Smooth muscle cell (in vitro differentiated cells): ENCODE measurements at regions not wholly inside any gene's neighbourhood (a gene's known extent, or its start where the extent isn't known, plus 50 kb on each side); places are given as distances from the start of the nearest gene placed in this dataset.

Source experiments
- DNase-seq: peaks from one replicate; lab custom pipeline; 2025; ENCODE audit not compliant: unreplicated experiment; lab: John Stamatoyannopoulos, UW
- H2AFZ ChIP-seq: fragments of 200-600 bp; sonication (generic); 2 replicates; pipeline ENCODE4 v1.6.0; 2016; ENCODE audit warnings: antibody characterized with exemption, low read depth, mild to moderate bottlenecking
- H3F3A ChIP-seq: fragments of 200-600 bp; sonication (generic); 2 replicates; pipeline ENCODE4 v1.6.0; 2017; ENCODE audit warnings: antibody characterized with exemption, low read depth
- H3K27ac ChIP-seq: fragments of 200-600 bp; sonication (generic); 2 replicates; pipeline ENCODE4 v1.5.1; 2016; ENCODE audit warnings: low read depth, mild to moderate bottlenecking
- H3K27me3 ChIP-seq: fragments of 200-600 bp; sonication (generic); 2 replicates; pipeline ENCODE4 v1.6.1; 2016; ENCODE audit warnings: low read depth, mild to moderate bottlenecking
- H3K36me3 ChIP-seq: fragments of 200-600 bp; sonication (generic); 2 replicates; pipeline ENCODE4 v1.5.1; 2016; ENCODE audit warnings: low read depth
- H3K4me1 ChIP-seq: fragments of 200-600 bp; sonication (generic); 2 replicates; pipeline ENCODE4 v1.5.1; 2016; ENCODE audit warnings: low read depth
- H3K4me2 ChIP-seq: fragments of 200-600 bp; sonication (generic); 2 replicates; pipeline ENCODE4 v1.6.0; 2016; ENCODE audit warnings: mild to moderate bottlenecking
- H3K4me3 ChIP-seq: fragments of 200-600 bp; sonication (generic); 2 replicates; pipeline ENCODE4 v1.5.1; 2016; ENCODE audit warnings: mild to moderate bottlenecking
- H3K79me2 ChIP-seq: fragments of 200-600 bp; sonication (generic); 2 replicates; pipeline ENCODE4 v1.6.0; 2016; ENCODE audit warnings: low read depth, mild to moderate bottlenecking
- H3K9ac ChIP-seq: fragments of 200-600 bp; sonication (generic); 2 replicates; pipeline ENCODE4 v1.6.0; 2016; ENCODE audit warnings: low read depth
- H3K9me3 ChIP-seq: fragments of 200-600 bp; sonication (generic); replicated peaks from 2 replicates; pipeline ENCODE4 v1.5.1; 2016; ENCODE audit warnings: low read depth
- H4K20me1 ChIP-seq: fragments of 200-600 bp; sonication (generic); 2 replicates; pipeline ENCODE4 v1.6.0; 2016; ENCODE audit warnings: low read depth
- CTCF ChIP-seq: fragments of 200-600 bp; sonication (generic); IDR thresholded peaks from 2 replicates; pipeline ENCODE4 v1.5.1; 2017; ENCODE audit warnings: borderline replicate concordance, mild to moderate bottlenecking, antibody characterized with exemption; ENCODE audit not compliant: insufficient read depth, poor library complexity, severe bottlenecking
- WGBS: methylation state at CpG from one replicate; pipeline ENCODE4 v1.1.7; 2016; ENCODE audit warnings: low lambda C conversion rate; 5-methylcytosine and 5-hydroxymethylcytosine counted together

- H3K79me2 ChIP-seq = no peaks in the 10 kb centered on the region
- no peak for TF ChIP-seq CTCF
- no peak overlapping the region for H3K9ac ChIP-seq
- H3K4me1 ChIP-seq = no peaks in the 10 kb centered on the region
- no peaks in the 10 kb centered on the region for H4K20me1 ChIP-seq
- no peak overlapping the region for H3K4me2 ChIP-seq
- no peak overlapping the region for H3K4me3 ChIP-seq
- 62% methylated on average over 2 of the region's 2 CpGs for WGBS
- no peaks in the 10 kb centered on the region for H3F3A ChIP-seq
- no peaks in the 10 kb centered on the region for H3K27me3 ChIP-seq
- H3K36me3 ChIP-seq = no peaks in the 10 kb centered on the region
- peaks cover 7% of the 10 kb centered on the region for H3K9me3 ChIP-seq
- no peak overlapping the region for H3K27ac ChIP-seq
- DNase-seq = no peak
- no peak overlapping the region for H2AFZ ChIP-seq
Observed at GRCh38 chr4:26010304-26010703, 96.3 kb downstream of the SMIM20 start.

- Histone ChIP-seq H3K27ac (no peak overlapping the region), H3K36me3 (no peaks in the 10 kb centered on the region), H3K27me3 (no peaks in the 10 kb centered on the region), H3K9me3 (peaks cover 4% of the 10 kb centered on the region), H3F3A (no peaks in the 10 kb centered on the region), H3K4me3 (no peak overlapping the region), H4K20me1 (no peaks in the 10 kb centered on the region), H3K4me2 (no peak overlapping the region), H3K4me1 (no peaks in the 10 kb centered on the region), H2AFZ (no peak overlapping the region), H3K9ac (no peak overlapping the region), H3K79me2 (no peaks in the 10 kb centered on the region)
- 0% methylated on average over 2 of the region's 2 CpGs for WGBS
- no peak for TF ChIP-seq CTCF
- no peak for DNase-seq
Observed at GRCh38 chr4:26013629-26014028, 99.6 kb downstream of the SMIM20 start.

DNA sequence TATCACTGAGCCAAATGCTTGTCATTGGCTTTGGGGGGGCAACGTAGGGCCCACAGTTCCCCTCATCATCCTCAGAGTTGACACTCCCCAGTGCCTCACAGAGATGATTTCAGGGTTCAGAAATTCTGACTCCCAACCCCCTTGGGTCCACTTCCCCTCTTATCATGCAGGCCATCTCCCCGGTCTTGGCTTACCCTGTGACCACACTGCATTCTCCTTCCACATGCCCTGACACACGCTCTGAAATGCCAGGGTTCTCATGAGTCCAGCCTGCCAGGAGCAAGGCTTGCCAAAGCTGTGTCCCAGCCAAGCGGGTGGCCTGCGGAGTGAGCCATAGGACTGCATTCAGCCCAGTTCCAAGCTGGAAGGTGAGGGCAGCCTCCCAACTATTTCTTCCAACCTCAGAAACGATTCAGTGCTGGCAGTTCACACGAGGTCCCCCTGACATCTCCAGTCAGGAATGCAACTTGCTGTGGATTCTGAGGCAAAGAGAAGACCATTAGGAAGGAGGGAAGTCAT lies 101.2 kb downstream of the SMIM20 start:
- H3K36me3 ChIP-seq = no peaks in the 10 kb centered on the region
- 73% methylated on average over 7 of the region's 7 CpGs for WGBS
- H3K9me3 ChIP-seq = no peaks in the 10 kb centered on the region
- no peaks in the 10 kb centered on the region for H3K4me1 ChIP-seq
- no peak overlapping the region for H3K9ac ChIP-seq
- no peaks in the 10 kb centered on the region for H3F3A ChIP-seq
- H4K20me1 ChIP-seq = no peaks in the 10 kb centered on the region
- no peaks in the 10 kb centered on the region for H3K27me3 ChIP-seq
- H2AFZ ChIP-seq = no peak overlapping the region
- TF ChIP-seq CTCF = no peak
- no peak for DNase-seq
- H3K27ac ChIP-seq = no peak overlapping the region
- H3K79me2 ChIP-seq = no peaks in the 10 kb centered on the region
- H3K4me3 ChIP-seq = no peak overlapping the region
- H3K4me2 ChIP-seq = no peak overlapping the region

DNA sequence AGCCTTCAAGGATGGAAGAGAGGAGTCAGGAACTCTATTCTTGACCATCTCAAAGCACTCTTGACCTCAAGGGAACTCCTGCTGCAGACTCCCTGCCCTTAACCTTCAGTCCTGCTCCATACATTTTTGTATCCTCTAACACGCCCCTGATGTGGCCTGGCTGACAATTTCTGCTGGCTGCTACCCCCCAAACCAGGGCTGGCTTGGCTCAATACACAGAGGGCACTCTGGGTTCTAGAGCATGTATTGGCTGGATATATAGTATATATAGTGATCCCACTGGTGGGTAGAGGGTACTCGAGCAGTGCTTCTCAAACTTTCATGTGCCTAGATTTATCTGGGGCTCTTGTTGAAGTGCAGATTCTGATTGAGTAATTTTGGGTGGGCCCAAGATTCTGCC lies 101.9 kb downstream of the SMIM20 start:
- Histone ChIP-seq H3K4me1 (no peaks in the 10 kb centered on the region), H3K4me2 (no peak overlapping the region), H3K4me3 (no peak overlapping the region), H3K79me2 (no peaks in the 10 kb centered on the region), H3K9ac (no peak overlapping the region), H2AFZ (no peak overlapping the region), H3K36me3 (no peaks in the 10 kb centered on the region), H3K9me3 (no peaks in the 10 kb centered on the region), H3F3A (no peaks in the 10 kb centered on the region), H3K27me3 (no peaks in the 10 kb centered on the region), H3K27ac (no peak overlapping the region), H4K20me1 (no peaks in the 10 kb centered on the region)
- WGBS = 95% methylated on average over 2 of the region's 2 CpGs
- no peak for TF ChIP-seq CTCF
- DNase-seq = no peak
